ENCODE measurements at regions not wholly inside any gene's neighbourhood (a gene's known extent, or its start where the extent isn't known, plus 50 kb on each side); places are given as distances from the start of the nearest gene placed in this dataset.

- no peaks in the 10 kb centered on the region; a peak in 1 of 7 replicates for H3K36me3 Mint-ChIP-seq (ENCODE audit: insufficient read depth in 1 of 3, low read depth in 3 of 3)
- Histone ChIP-seq H3K4me1 (ENCODE audit: insufficient read depth, low read length) (no peaks in the 10 kb centered on the region), H3K9me3 (ENCODE audit: control insufficient read depth, low read depth, low read length) (no peaks in the 10 kb centered on the region), H3K79me2 (ENCODE audit: insufficient read depth, low read length) (no peaks in the 10 kb centered on the region), H2BK20ac (ENCODE audit: low read depth, low read length, poor library complexity, severe bottlenecking) (no peak overlapping the region), H3K18ac (ENCODE audit: insufficient read length, low read depth, low read length) (no peak overlapping the region), H3T11ph (ENCODE audit: low read length) (no peak overlapping the region), H2BK5ac (ENCODE audit: insufficient read length, low read length) (no peak overlapping the region), H2BK120ac (ENCODE audit: low read depth, low read length, poor library complexity, severe bottlenecking) (no peak overlapping the region), H3K27me3 (ENCODE audit: insufficient read depth, low read length) (no peaks in the 10 kb centered on the region), H4K5ac (ENCODE audit: insufficient read length, low read depth, low read length) (no peak overlapping the region), H3K56ac (ENCODE audit: insufficient read length, low read depth, low read length) (no peak overlapping the region), H3K79me1 (ENCODE audit: insufficient read depth, low read depth, low read length, poor library complexity, severe bottlenecking) (no peaks in the 10 kb centered on the region), H3K14ac (ENCODE audit: insufficient read depth, low read length) (no peak overlapping the region), H2AFZ (ENCODE audit: low read length) (no peak overlapping the region), H4K91ac (ENCODE audit: insufficient read length, low read depth, low read length) (no peak overlapping the region), H3K4me2 (ENCODE audit: insufficient read depth, insufficient read length, low read length) (no peak overlapping the region), H3K9ac (ENCODE audit: extremely low read depth, insufficient read length, low read length) (no peak overlapping the region), H4K8ac (replicated peaks; ENCODE audit: insufficient read length, low read depth, low read length) (no peak overlapping the region), H3K23me2 (ENCODE audit: insufficient read length, low read depth, low read length, poor library complexity, severe bottlenecking) (no peaks in the 10 kb centered on the region), H3K4ac (ENCODE audit: low read depth, low read length) (no peak overlapping the region), H3K27ac (ENCODE audit: insufficient read length, low read depth, low read length) (no peak overlapping the region), H4K20me1 (ENCODE audit: control insufficient read depth, insufficient read depth, insufficient read length) (no peaks in the 10 kb centered on the region), H2AK5ac (ENCODE audit: insufficient read length, low read length) (no peak overlapping the region), H2BK15ac (ENCODE audit: low read depth, low read length) (no peak overlapping the region), H2BK12ac (ENCODE audit: insufficient read length, low read depth, low read length) (no peak overlapping the region), H3K23ac (ENCODE audit: insufficient read length, low read depth, low read length) (no peak overlapping the region)
- no CpG with 5 or more reads among the region's 1 CpG for WGBS (ENCODE audit: extremely low coverage, insufficient read length, low lambda C conversion rate)
- no peak overlapping the region for H3K4me3 Mint-ChIP-seq
- TF ChIP-seq CTCF (conservative IDR thresholded peaks at IDR 0.05), result no peak
- peaks cover 2 to 3% of the 10 kb centered on the region in 2 experiments; a peak in 3 of 5 replicates for H3K9me3 Mint-ChIP-seq
- H3K27ac Mint-ChIP-seq, result no peak overlapping the region
- no peak for DNase-seq
- peaks cover 2 to 3% of the 10 kb centered on the region in 2 experiments; a peak in 1 of 4 replicates for H3K4me1 Mint-ChIP-seq
- peaks cover 17% of the 10 kb centered on the region for H3K27me3 Mint-ChIP-seq (ENCODE audit: low read depth)
Observed at GRCh38 chr11:134552749-134553148, 140.7 kb upstream of the B3GAT1 start.
